Loucy (cell line): ENCODE measurements at regions not wholly inside any gene's neighbourhood (a gene's known extent, or its start where the extent isn't known, plus 50 kb on each side); places are given as distances from the start of the nearest gene placed in this dataset.

Experiments used
- H2AFZ ChIP-seq: fragments of 200-600 bp; sonication (generic); 2 replicates; pipeline ENCODE4 v1.6.0; 2016; ENCODE audit warnings: antibody characterized with exemption, mild to moderate bottlenecking, low read length, moderate library complexity
- H3F3A ChIP-seq: fragments of 200-600 bp; 2 replicates; pipeline ENCODE4 v1.6.0; 2016; ENCODE audit warnings: antibody characterized with exemption, low read depth, mild to moderate bottlenecking
- H3K27me3 ChIP-seq: fragments of 200-600 bp; sonication (generic); 2 replicates; pipeline ENCODE4 v1.6.1; 2014; ENCODE audit warnings: low read length, mild to moderate bottlenecking; ENCODE audit not compliant: insufficient read depth, poor library complexity, severe bottlenecking
- H3K36me3 ChIP-seq: fragments of 200-600 bp; sonication (generic); 2 replicates; pipeline ENCODE4 v1.6.1; 2016; ENCODE audit warnings: low read length; ENCODE audit not compliant: insufficient read depth
- H3K4me1 ChIP-seq: fragments of 200-600 bp; sonication (generic); 2 replicates; pipeline ENCODE4 v1.5.1; 2014; ENCODE audit warnings: low read length, mild to moderate bottlenecking; ENCODE audit not compliant: insufficient read depth, poor library complexity, severe bottlenecking
- H3K4me2 ChIP-seq: fragments of 200-600 bp; sonication (generic); 2 replicates; pipeline ENCODE4 v1.6.0; 2014; ENCODE audit warnings: antibody characterized with exemption, low read length, low read depth, mild to moderate bottlenecking; ENCODE audit not compliant: poor library complexity, severe bottlenecking
- H3K4me3 ChIP-seq: fragments of 200-600 bp; sonication (generic); 2 replicates; pipeline ENCODE4 v1.5.1; 2014; ENCODE audit warnings: low read length, mild to moderate bottlenecking, mixed read lengths; ENCODE audit not compliant: poor library complexity, severe bottlenecking
- H3K79me2 ChIP-seq: fragments of 200-600 bp; sonication (generic); 2 replicates; pipeline ENCODE4 v1.6.1; 2014; ENCODE audit warnings: low read length; ENCODE audit not compliant: insufficient read depth
- H3K9ac ChIP-seq: fragments of 200-600 bp; sonication (generic); 2 replicates; pipeline ENCODE4 v1.6.0; 2014; ENCODE audit warnings: mild to moderate bottlenecking, low read depth, low read length, moderate library complexity; ENCODE audit not compliant: poor library complexity, severe bottlenecking
- H3K9me2 ChIP-seq: fragments of 200-600 bp; sonication (generic); replicated peaks from 2 replicates; pipeline ENCODE4 v1.6.1; 2016; ENCODE audit warnings: low read depth, low read length, mixed read lengths
- H3K9me3 ChIP-seq: fragments of 200-600 bp; sonication (generic); 2 replicates; pipeline ENCODE4 v1.6.1; 2014; ENCODE audit warnings: mild to moderate bottlenecking, antibody characterized with exemption, low read length, low read depth; ENCODE audit not compliant: insufficient read depth
- H4K20me1 ChIP-seq: fragments of 200-600 bp; sonication (generic); 2 replicates; pipeline ENCODE4 v1.6.0; 2014; ENCODE audit warnings: antibody characterized with exemption, low read length, mild to moderate bottlenecking; ENCODE audit not compliant: insufficient read depth, poor library complexity, severe bottlenecking
- EZH2phosphoT487 ChIP-seq: fragments of 200-600 bp; IDR thresholded peaks from 2 replicates; pipeline ENCODE4 v1.6.1; 2018; ENCODE audit warnings: antibody characterized with exemption, mild to moderate bottlenecking, moderate library complexity, borderline replicate concordance
- TF ChIP-seq, protein P1 (sequence below): fragments of 200-600 bp; sonication (generic); conservative IDR thresholded peaks from 2 replicates; pipeline ENCODE4 v1.5.1; 2014; ENCODE audit warnings: mild to moderate bottlenecking, antibody characterized with exemption, low read length

GRCh38 chr2:236665572-236666118 lies 96.0 kb downstream of the ACKR3 start:
- H3K4me2 ChIP-seq = no peak overlapping the region
- no peaks in the 10 kb centered on the region for H3K36me3 ChIP-seq
- no peaks in the 10 kb centered on the region for H3K9me2 ChIP-seq
- no peak overlapping the region for H2AFZ ChIP-seq
- H3K27me3 ChIP-seq = no peaks in the 10 kb centered on the region
- TF ChIP-seq EZH2phosphoT487 = no peak
- TF ChIP-seq, protein P1, sequence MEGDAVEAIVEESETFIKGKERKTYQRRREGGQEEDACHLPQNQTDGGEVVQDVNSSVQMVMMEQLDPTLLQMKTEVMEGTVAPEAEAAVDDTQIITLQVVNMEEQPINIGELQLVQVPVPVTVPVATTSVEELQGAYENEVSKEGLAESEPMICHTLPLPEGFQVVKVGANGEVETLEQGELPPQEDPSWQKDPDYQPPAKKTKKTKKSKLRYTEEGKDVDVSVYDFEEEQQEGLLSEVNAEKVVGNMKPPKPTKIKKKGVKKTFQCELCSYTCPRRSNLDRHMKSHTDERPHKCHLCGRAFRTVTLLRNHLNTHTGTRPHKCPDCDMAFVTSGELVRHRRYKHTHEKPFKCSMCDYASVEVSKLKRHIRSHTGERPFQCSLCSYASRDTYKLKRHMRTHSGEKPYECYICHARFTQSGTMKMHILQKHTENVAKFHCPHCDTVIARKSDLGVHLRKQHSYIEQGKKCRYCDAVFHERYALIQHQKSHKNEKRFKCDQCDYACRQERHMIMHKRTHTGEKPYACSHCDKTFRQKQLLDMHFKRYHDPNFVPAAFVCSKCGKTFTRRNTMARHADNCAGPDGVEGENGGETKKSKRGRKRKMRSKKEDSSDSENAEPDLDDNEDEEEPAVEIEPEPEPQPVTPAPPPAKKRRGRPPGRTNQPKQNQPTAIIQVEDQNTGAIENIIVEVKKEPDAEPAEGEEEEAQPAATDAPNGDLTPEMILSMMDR = no peak
- no peaks in the 10 kb centered on the region for H3K4me1 ChIP-seq
- no peaks in the 10 kb centered on the region for H3K79me2 ChIP-seq
- no peaks in the 10 kb centered on the region for H3F3A ChIP-seq
- no peaks in the 10 kb centered on the region for H4K20me1 ChIP-seq
- 0 out of 2 replicates have a peak, but pooled peaks cover 2% of the 10 kb centered on the region for H3K9me3 ChIP-seq
- no peak overlapping the region for H3K9ac ChIP-seq
- H3K4me3 ChIP-seq = no peak overlapping the region

GRCh38 chr2:236666646-236667204 lies 97.1 kb downstream of the ACKR3 start:
- 0 out of 2 replicates have a peak, but pooled peaks cover 3% of the 10 kb centered on the region for H3K9me3 ChIP-seq
- H3K9ac ChIP-seq = no peak overlapping the region
- H3K4me3 ChIP-seq = no peak overlapping the region
- no peak overlapping the region for H3K4me2 ChIP-seq
- no peaks in the 10 kb centered on the region for H3K27me3 ChIP-seq
- H4K20me1 ChIP-seq = no peaks in the 10 kb centered on the region
- no peaks in the 10 kb centered on the region for H3K79me2 ChIP-seq
- no peaks in the 10 kb centered on the region for H3K4me1 ChIP-seq
- TF ChIP-seq, protein P1 = no peak
- no peak for TF ChIP-seq EZH2phosphoT487
- H3K36me3 ChIP-seq = no peaks in the 10 kb centered on the region
- no peaks in the 10 kb centered on the region for H3K9me2 ChIP-seq
- no peaks in the 10 kb centered on the region for H3F3A ChIP-seq
- no peak overlapping the region for H2AFZ ChIP-seq

- Histone ChIP-seq H3K9me3 (peaks cover 3% of the 10 kb centered on the region; the same call in 1 of the 2 replicates), H3K9me2 (no peaks in the 10 kb centered on the region), H3K9ac (no peak overlapping the region), H3K79me2 (no peaks in the 10 kb centered on the region), H4K20me1 (no peaks in the 10 kb centered on the region), H3K4me3 (no peak overlapping the region), H3F3A (no peaks in the 10 kb centered on the region), H3K27me3 (no peaks in the 10 kb centered on the region), H3K4me2 (no peak overlapping the region), H2AFZ (no peak overlapping the region), H3K36me3 (no peaks in the 10 kb centered on the region), H3K4me1 (no peaks in the 10 kb centered on the region)
- TF ChIP-seq, protein P1 = no peak
- TF ChIP-seq EZH2phosphoT487 = no peak
These were observed 97.9 kb downstream of the ACKR3 start for GRCh38 chr2:236667526-236667925.
